NCI-H2081 (cell line): ENCODE measurements at regions not wholly inside any gene's neighbourhood (a gene's known extent, or its start where the extent isn't known, plus 50 kb on each side); places are given as distances from the start of the nearest gene placed in this dataset.
A peak's percentile ranks its signal among the peaks of the same experiment; 100 is the strongest.

Source experiments
- DNase-seq, 2 experiments: peaks; one replicate each; lab custom pipeline; 2025; lab: John Stamatoyannopoulos, UW

- no peak for DNase-seq
These were observed 168.1 kb upstream of the CHRM3 start for GRCh38 chr1:239218301-239218700.

DNA sequence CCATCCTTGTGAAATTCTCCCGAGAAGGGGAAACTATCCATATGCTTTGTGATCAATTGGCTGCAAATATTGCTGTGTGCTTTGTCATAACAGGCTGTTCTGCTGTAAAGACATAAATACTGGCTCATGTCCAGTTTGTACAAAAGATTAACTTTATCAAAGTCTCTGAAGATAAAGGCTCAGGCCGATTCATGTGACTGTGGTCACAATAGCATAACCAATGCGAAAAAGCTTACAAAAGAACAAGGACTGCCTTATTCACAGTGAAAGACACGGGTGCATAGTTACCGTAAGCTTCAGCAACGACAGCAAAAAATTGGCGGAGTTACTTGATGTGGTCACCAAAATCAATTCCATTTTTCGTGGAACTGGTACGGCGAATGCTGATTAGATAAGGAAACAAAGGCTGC, 173.6 kb upstream of the CHRM3 start:
- no peak for DNase-seq

GRCh38 chr1:239209591-239209990, 176.8 kb upstream of the CHRM3 start:
- DNase-seq, result no peak

DNA sequence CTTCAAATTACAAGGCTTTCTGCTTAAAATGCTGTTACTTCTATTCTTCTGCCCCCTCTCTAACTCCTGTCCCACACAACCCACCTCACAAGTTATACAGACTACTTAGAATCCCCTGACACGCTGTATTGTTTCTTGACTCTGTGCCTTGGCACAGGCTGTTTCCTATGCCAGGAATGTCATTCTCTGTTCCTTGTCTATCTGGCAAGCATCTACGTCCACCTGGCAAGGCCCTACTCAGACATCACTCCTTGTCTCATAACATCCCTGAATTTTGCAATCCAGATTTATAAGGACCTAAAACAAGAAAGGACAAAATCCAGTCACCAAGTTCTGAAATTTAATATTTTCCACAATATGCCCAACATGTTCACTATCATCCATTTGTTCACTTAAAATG, 182.0 kb upstream of the CHRM3 start:
- no peak for DNase-seq

- no peak for DNase-seq
These were observed 188.5 kb upstream of the CHRM3 start for GRCh38 chr1:239197871-239198270.

DNA sequence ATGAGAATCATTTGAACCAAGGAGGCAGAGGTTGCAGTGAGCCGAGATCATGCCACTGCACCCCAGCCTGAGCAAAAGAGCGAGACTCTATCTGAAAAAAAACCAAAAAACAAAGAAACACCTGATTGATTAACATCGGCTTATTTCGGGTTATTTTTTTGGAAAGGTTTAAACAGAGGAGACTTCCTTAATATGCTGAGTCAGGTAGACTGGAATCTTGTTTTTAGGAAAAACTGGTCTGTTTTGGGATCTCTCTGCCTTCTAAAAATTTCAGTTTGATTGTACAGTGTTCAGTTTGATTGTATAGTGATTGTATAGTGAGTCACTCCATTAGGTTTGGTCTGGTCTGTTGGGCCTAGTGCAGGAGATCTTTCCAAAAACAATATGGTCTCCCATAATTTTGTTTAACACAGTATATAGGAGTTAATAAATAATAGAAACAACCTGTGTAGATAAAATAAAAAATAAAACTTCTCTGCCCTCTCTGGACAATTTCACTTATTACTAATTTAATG, 196.3 kb upstream of the CHRM3 start:
- DNase-seq, result no peak

DNA sequence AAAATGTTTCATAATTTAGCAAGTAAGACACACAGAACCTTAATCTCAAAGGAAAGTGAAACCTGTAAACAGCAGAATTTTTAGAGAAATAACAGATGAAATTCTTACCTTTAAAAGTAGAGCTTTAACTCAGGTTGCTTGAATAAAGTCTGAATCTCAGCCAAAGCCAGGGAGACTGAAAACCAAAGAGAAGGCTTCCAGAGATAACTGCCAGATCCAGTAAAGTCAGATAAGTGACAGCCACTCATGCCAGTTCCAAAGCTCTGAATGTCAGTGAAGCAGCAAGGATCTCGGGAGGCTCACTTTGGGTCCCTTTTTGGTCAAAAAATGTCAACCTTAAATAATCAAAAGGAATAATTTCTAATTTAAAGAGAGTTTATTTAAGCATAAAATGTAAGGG, 199.9 kb upstream of the CHRM3 start:
- DNase-seq, result no peak

- DNase-seq, result no peak
These were observed 201.1 kb upstream of the CHRM3 start for GRCh38 chr1:239185245-239185619.

- DNase-seq, result no peak
These were observed 201.7 kb upstream of the CHRM3 start for GRCh38 chr1:239184561-239185244.

- DNase-seq, result no peak
These were observed 207.4 kb upstream of the CHRM3 start for GRCh38 chr1:239178961-239179360.

GRCh38 chr1:239174880-239175279, 211.5 kb upstream of the CHRM3 start:
- no peak for DNase-seq

GRCh38 chr1:239170828-239171227, 215.5 kb upstream of the CHRM3 start:
- no peak for DNase-seq

- peak in 1 of 2 experiments; percentile 7 for DNase-seq
These were observed 217.1 kb upstream of the CHRM3 start for GRCh38 chr1:239169276-239169675.

DNA sequence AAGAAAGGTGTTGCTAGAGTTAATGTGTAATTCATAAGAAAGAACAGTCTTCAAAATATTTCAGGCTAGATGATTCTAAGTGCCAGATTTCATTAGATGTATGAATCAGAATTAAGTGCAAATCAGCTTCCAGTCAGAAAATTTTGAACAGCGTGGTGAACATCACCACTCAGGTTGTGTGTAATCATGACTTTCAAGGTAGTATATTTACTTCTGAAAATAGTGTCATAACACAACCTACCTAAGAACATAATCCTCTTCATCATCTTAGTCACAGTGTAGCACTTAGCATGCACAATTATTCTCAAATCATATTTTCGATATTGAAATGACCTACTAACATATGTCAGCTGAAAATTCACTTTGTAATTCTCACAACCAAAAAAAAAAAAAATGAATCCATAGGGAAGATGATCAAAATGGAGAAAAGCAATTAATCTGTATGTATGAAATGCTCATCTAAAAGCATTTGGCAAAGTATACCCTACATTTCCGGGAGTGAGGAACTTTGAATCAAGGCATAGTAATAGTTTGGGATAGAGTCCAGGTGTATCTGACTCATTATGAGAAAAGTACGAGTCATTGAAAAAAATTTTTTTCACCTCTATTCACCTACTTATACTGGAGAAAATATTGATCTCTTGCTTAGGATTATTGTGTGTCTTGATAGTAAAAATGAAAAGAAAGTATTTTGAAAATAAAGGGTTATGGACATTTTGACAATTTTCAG, 221.8 kb upstream of the CHRM3 start:
- no peak for DNase-seq

GRCh38 chr1:239155466-239156091, 230.8 kb upstream of the CHRM3 start:
- no peak for DNase-seq

GRCh38 chr1:239151937-239152336, 234.4 kb upstream of the CHRM3 start:
- DNase-seq, result no peak

GRCh38 chr1:239140968-239141367, 245.4 kb upstream of the CHRM3 start:
- no peak for DNase-seq

DNA sequence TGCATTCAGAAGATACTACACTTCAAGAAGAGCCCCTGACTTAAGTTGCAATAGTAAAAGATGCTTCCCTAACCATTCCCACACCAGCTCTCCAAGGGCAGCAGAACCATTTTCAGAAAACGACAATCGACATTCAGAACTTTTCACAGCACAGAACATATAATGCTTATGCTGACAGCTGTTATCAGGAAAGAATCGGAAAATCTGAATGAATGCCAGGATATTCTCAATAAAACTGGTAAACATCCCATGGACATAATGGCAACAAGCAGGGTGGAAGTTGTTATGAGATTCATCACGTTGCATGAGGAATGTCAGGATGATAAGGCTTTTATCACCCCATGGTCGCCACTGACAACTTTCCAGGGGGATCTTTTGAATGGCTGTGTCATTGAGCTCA, 246.6 kb upstream of the CHRM3 start:
- DNase-seq, result no peak

- DNase-seq, result no peak
These were observed 257.8 kb upstream of the CHRM3 start for GRCh38 chr1:239128541-239128940.

GRCh38 chr1:239126884-239127283, 259.5 kb upstream of the CHRM3 start:
- DNase-seq, result no peak

- no peak for DNase-seq
These were observed 260.5 kb upstream of the CHRM3 start for GRCh38 chr1:239125893-239126292.

GRCh38 chr1:239125027-239125426, 261.3 kb upstream of the CHRM3 start:
- DNase-seq, result no peak

GRCh38 chr1:239123260-239123659, 263.1 kb upstream of the CHRM3 start:
- DNase-seq, result no peak
